NCI-H1048 (cell line): ENCODE measurements at regions not wholly inside any gene's neighbourhood (a gene's known extent, or its start where the extent isn't known, plus 50 kb on each side); places are given as distances from the start of the nearest gene placed in this dataset.

Experiments used
- DNase-seq: peaks from one replicate; lab custom pipeline; 2025; lab: John Stamatoyannopoulos, UW

DNA sequence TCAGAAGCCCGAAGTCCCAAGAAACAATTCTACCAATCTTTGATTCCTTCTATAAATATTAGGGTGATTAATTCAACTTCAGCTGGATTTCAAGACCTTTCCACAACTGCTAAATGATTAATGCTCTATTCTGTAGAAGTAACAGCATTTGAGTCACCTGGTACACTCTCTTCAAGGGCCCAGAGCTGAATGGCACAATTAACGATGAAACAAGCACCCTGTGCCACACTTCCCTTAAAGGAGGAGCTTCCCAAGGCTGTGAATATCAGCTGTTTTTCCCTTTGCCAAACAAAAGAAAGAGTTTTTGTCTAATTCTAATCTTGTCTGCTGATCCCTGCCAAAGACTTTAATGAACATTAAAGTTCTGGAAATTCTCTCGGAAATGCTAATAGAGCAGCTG is 56.0 kb downstream of the BOD1L2 start:
- no peak for DNase-seq

DNA sequence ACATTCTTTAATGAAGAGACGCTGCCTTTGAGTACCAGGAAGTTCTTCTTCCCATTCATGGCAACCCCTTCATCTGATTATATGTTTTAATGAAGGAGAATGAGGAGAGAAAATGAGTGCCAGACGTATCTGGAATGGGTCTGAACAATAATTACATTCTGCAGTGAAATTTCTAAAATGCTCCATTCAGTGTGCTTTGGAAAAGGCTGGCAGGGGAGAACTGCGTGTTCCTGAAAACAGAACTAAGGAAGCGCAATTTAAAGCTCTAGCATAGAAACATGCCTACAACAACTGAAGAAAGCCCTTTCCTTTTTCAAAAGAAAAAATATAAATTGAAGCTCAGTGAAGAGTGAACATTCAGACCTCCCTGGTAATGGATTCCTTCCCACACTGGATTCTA is 58.8 kb downstream of the BOD1L2 start:
- no peak for DNase-seq

DNA sequence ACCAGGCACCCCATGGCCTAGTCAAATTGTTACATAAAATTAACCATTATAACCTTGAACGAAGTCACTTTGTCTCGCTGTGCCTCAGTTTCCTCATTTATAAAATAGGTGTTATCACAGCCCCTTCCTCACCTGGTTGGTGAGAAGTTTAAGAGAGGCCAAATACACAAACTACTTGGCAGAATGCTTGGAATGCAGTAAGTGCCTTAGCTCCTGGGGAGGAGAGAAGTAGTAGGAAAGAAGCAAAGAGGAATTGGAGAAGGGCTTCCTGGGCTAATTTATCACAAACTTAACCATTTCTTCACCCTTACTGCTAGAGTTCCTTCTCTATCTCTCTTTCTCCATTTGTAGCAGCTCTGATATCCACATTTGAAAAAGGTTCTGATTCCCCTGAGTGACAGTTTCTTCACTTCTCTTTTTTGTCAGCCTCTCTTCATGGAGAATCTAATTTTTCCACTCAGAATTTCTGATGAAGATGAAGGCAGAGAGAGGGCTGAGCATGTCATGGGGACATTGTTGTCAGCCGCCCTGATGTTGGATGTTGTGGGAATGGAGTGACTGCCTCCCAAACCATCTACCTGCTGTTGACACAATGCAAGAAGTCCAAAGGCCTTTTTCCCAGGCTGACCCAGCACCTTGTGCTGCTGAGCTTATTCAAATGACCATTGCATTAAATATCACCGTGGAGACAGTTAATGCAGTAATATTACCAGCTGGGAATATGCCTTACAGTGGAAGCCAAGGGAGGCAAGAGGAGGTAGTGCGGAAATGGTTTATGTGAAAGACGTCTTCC is 60.4 kb downstream of the BOD1L2 start:
- DNase-seq = no peak

DNA sequence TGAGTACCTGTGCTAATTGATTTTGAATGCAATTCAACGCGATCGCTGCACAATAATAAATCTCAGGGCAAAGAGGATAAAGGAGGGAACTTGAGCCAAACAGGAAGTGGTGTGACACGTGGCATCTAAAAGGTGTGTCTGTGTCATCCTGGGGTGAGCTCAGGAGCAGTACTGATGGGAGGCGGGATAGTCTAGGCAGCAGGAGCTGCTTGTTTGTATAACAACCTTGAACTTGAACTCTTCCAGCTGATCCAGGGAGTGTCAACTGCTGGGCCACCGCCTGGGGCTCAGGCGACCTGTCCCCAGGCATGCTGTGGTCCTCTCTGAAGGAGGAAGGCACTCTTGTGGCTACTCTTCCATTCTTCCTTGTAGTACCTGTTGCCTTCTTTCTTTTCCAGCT is 61.2 kb downstream of the BOD1L2 start:
- no peak for DNase-seq

DNA sequence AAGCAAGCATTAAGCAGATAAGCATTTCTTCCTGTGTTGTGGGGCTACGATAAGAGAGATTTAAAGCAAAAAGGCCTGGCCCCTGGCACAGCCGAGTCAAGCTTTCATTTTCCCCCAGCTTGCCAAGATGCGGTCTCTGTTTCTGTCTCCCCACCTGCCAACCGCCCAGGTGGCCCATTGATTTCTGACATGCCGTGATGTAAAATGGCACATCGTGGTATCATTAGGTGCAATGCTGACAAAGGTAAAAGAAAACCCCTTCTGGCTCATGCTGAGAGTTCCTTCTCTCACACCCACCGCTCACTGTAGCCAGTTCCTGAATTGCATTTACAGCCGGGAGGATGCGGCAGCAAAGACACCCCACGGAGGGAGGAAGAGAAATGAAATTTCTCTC is 62.8 kb downstream of the BOD1L2 start:
- no peak for DNase-seq

DNA sequence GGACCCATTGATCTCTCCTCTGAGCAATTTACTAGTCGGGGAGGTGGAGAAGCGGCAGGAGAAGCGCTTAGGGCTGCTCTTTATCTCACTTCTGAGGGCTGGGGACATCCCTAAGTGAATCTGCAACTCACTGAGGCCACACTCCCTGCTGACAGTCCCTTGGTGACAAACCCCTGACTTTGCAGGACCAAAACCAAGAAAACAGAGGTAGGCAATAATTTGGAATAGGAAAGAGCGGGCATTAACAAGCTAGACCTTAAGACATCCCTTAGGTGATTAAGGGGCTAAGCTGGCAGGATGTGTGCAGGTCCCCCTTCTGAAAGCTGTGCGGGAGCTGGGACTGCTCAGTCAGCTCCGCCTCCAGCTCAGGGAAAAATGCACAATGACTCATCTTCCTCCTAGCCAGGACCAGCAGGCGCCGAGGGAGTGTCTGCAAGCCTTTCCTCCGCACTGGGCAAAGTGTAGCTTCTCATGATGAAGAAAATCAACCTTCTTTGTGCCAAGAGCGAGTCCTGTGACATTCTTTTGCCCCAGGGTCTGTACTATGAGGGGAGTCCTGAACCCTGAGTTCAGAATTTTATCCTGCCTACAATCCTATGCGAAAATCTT is 63.3 kb downstream of the BOD1L2 start:
- no peak for DNase-seq

DNA sequence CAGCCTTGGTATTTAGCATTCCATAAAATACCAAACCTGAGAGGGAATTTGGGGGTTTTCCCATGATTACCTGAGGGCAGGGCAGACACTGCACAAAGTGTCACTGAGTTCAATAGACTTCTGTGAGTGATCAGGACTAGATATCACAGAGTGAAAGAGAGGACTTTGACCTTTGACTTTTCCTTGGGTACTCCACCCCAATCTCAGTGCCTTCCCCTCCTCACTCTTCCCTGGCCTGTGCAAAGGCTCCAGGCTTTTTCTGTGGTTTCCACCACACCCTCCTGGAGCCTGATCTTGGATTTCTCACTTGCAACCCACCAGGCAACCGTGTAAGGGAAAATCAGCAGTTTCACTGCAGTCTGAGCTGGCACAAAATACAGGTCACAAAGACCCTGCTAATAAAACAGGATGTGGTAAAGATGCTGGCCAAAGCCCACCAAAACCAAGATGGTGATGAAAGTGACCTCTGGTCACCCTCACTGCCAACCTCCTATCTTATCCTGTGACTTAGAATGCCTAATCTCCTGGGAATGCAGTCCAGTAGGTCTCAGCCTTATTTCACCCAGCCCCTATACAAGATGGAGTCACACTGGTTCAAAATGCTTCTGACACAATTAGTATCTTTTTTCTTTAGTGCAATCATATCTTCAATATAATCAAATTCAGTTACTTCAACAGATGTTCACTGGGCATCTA is 64.0 kb downstream of the BOD1L2 start:
- no peak for DNase-seq

DNA sequence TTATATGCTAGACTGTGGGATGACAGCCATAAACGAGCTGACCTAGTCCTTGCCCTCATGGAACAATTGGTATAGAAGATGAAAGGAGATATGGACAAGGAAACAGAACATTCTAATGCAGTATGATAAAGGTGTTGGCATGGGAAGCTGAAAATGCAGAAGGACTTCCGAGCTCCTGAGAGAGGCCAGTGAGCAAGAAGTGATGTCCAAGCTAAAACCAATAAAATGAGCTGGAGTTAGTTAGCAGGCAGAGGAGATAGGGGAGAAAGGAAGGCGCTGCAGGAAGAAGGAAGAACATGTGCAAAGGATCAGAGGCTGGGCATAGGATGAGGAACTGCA is 64.5 kb downstream of the BOD1L2 start:
- no peak for DNase-seq

DNA sequence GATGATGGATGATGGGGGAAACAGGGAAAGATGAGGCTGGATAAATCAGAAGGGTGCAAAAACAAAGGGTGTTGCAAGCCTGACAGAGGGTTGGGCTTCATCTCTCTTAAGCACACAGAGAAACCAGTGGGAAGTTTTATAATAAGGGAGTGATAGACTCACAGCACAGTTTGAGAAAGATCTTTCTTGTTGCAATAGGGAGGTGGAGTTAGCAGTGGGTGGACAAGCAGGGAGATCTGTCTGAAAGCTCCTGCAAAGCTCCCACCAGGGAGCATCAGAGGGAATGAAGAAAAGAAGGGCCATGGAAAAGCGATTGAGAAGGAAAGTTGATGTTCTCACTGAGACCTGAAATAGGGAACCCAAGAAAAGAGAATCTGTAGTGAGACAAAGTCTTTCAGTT is 64.9 kb downstream of the BOD1L2 start:
- DNase-seq = no peak

DNA sequence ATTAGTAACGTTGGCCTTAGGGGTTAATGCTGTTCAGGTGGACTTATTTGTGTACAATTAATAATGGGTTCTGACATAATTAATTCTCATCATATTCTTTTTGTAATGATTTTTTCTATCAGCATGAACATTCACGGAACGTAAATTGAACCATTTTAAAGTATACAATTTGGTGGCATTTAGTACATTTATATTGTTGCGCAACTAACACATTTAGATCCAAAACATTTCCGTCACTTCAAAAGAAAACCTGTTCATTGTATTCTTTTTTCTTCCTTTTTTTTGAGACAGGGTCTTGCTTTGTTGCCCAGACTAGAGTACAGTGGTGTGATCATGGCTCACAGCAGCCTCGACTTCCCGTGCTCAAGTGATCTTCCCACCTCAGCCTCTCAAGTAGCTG is 65.8 kb downstream of the BOD1L2 start:
- DNase-seq = no peak

DNA sequence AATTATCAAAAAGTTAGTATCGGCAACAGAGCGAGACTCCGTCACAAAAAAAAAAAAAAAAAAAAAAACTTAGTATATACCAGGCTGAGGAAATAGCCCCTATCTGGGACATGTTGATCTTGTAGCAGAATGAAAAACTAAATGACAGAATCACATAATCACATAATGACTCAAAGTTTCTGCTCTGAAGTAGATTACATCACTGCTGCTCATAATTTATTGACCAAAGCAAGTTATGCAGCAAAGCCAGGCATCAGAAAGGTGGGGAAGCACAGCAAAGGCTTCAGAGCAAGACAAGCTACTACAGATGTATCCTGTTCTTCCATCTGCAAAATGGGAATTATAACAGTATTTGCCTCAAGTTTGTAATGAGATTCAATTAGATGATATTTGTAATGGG is 68.1 kb downstream of the BOD1L2 start:
- no peak for DNase-seq

DNA sequence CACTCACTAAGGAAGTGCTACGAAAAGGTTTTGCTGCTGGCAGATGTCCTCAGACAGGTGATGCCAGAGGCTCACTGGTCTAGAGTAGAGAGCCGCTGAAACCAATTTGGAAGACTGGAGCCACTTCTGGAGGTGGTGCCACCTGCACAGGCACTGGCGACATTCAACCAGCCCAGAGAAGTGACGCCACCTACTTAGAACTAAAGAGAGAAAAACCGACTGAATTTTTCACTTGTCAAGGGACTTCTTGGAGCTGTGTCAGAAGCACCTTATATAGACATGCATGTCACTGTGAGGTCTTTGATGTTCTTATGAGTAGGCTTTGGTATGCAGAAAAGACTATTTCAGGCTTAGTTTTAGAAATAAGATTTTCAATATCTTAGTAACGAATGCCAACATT is 71.4 kb downstream of the BOD1L2 start:
- no peak for DNase-seq

DNA sequence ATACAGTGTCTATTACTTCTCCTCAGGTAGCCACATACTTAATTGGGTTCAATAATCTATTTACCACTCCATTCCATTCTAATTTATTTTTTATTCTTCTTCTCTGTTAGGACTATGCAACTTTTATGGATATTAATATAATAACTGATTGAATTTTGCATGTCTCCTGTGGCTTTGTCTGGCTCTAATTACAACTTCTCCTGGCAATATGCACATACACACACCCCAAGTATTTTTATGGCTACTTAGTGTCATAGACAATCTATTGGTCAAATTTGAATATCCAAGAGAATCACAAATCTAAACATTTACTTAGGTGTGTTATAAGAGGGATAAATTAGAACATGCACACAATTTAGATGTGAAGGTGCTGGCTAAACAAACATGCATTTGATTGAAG is 73.1 kb downstream of the BOD1L2 start:
- DNase-seq = peak; percentile 18

DNA sequence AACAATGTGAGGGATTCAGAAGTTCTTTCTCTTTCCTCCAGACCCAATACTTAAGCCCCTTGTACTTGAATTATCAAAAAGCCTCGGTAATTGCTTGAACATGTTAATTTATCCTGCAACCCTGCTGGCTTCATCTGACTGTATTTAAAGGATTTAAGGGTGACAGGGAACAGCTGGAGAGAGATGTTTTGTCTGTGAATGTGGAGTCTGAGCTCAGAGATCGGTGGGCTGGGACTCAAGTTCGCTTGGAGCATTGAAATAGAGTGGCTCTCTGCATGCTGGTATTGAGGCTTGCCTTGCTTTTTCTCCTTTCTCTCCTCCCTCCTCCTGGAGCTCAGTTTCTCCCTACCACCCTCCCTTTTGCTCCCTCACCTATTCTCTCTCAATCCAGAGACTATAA is 73.6 kb downstream of the BOD1L2 start:
- DNase-seq = no peak

DNA sequence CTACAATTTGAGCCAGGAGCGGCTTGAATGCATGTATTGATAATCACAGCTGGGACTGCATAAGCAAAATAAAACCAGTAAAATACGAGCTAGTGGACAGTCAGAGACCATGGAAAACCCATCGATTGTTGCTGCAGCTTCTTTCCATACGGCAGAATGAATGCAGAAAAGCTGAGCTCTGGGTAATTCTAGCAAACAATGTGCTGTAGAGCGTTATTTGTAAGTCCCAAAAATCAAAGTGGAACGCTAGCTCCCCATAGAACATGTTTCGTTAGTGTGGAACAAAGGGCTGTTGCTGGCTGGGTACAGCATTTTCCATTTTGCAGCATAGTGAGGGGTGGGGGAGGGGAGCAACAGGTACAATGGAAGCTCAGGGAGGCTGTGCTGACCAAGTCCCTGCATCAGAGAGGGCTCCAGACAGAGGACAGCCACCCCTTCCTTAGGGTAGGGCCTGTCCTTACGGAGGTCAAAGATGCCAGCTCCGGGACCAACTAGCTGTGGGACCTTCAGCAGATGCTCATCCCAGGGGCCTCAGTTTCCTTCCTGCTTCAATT is 74.1 kb downstream of the BOD1L2 start:
- no peak for DNase-seq

DNA sequence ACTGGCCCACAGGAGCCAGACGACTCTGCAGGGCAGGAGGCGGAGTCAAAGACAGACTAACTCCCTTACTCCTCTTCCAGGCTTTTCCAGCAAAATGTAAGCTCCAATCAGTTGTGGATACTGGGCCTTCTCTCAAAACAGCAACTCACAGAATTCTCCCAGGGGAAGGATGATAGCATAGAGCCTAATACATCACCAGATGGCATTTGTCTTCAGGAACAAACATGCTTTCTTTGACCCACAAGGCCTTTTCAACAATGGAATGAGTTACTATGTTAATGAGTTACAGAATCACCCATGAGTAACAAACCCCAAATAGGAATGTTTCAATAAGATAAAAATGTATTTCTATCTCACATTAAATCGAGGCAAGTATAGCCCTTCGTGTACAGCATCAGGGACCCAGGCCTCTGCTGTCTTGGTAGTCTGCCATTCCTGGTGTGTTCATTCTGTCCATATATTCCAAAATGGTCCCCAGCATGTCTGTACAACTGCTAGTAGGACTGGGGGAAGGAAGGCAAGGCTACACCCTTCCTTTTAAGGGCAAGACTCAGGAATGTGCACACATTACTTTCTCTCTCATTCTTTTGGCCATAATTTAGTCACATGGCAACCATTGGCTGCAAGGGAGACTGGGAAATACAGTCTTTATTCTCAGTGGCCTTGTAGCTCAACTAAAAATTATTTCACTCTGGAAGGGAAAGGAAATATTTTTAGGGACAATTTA is 76.4 kb downstream of the BOD1L2 start:
- no peak for DNase-seq

DNA sequence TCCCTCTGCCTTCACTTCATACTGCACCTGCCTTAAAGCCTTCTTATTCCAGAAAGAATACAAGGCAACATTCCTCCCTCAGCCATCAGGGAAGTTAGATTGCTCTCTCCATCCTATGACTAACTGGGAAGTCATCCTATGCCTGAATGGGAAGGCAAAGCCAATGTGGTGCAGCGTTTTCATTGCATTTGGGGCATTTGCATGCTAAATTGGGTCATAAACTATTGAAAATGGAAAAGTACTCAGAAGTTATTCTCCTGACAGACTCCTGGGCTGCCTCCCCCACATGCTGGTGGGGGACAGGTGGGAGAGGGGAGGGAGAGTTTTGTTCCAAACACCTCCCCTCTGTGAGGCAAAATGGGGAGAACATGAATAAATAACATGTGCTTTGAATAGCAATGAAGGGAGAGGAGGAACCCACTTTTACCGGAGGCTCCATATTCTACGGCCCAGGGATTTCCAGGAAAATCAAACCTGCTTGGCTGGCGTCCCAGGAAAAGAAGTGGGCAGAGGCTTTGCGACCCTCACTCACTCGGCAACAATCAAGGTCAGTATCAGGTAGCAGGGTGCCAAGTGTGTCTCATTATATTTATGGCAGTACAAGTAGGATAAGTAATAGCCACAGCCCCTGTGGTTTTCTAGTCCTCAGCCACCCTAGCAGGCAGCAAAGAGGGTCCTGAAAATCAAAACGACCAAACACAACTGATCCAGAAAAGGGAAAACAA is 84.1 kb downstream of the BOD1L2 start:
- peak; percentile 8 for DNase-seq

DNA sequence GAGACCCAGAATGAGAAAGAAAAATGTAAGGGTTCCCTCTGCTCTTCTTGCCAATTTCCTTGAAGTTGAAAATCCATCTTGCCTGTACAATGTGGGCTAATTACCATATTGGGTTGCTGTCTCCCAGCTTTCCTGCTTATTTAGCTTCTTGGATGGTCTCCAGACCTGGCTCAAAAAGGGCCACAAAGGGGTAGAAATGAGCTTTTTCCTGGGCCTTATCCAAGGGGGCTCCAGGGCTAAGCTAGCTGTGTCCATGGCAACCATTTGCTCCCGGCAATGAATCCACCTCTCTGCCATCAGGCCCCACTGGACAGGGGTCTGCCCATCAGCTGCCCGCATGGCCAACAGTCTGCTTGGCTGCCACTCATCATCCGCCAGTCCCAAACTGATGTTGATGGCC is 85.0 kb downstream of the BOD1L2 start:
- DNase-seq = no peak

DNA sequence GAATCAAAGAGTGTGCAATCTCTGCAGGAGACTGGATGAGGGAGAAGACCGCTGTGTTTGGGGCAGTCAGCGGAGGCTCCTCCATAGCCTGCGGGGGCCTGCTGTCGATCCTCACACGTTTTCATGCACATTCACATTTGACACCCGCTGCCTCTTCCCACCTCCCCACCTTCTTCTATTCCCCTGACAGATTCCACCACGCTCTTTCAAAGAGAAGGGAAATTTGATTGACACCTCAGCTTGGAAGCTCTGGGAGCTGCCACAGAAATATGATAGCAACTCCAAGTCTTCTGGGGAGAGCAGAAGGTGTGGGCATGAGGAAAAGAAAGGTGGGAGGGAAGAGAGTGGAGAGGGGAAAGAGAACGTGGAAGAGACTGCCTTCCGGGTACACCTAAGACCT is 87.5 kb downstream of the BOD1L2 start:
- DNase-seq = no peak

DNA sequence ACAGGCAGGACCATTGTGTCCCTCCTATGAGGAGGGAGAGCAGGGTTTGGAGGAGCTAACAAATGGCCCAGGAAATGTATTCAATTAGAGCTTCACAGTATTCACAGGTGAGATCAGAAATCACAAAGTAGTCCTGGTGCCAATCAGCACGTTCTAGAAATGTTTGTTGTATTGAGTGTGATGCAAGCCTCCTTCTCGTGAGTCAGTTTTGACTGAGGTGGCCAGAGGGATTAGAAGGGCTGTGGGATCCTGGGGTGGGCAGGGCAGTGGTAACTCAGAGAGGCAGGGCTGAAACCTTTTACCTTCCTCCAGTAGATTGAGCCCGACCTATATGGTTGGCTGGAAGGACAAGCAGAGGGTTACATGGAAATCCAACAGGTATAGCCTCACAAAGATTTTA is 95.0 kb downstream of the BOD1L2 start:
- DNase-seq = no peak

DNA sequence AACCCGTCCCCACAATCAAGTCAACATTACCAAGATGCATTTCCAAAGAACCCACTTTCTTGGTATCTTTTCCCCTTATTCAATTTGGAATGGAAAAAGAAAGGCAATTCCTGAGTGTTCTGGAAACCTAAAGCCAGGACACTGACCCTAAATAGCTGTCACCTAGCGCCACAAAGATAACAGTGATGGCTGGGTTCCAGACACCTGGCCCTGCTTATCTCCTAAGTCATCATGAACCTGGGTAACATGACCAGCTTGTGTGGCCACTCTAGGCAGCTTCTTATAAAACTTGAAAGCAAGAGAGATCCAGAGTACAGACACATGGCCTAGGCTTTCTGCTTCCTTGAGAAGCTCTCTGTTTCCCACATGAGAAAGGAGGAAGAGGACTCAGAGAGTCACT is 95.4 kb downstream of the BOD1L2 start:
- DNase-seq = no peak

DNA sequence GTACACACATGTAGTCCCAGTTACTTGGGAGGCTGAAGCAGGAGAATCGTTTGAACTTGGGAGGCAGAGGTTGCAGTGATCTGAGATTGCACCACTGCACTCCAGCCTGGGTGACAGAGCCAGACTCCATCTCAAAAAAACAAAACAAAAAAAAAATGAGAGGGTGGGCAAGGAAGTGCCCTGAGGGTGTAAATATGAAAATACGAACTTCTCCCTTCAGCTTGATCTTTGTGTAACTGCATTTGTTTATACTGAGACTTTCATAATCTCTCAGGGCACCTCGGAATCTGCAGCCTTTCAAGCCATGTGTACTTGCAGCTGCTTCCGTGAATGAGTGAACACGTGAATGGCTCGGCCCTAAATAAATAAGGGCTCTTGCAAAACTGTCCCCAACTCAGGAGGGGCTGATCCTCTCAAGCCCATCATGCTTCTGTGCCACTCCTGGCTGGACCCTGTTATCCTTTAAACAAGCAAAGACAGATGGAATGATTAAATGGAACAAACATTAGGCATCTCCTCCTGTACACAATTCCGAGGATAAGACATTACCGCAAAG is 96.8 kb downstream of the BOD1L2 start:
- no peak for DNase-seq
